Fibroblast of lung (primary cell): ENCODE measurements at regions not wholly inside any gene's neighbourhood (a gene's known extent, or its start where the extent isn't known, plus 50 kb on each side); places are given as distances from the start of the nearest gene placed in this dataset.
A peak's percentile ranks its signal among the peaks of the same experiment; 100 is the strongest.

ENCODE experiments used
- DNase-seq, 2 donors: peaks; one replicate each; pipeline versions ENCODE4 v3.0.0 to v3.0.0-alpha.2; 2010; ENCODE audit warnings: low read depth in 2 of 2
- H2AFZ ChIP-seq: 2 replicates; pipeline ENCODE4 v1.5.1; 2012; ENCODE audit warnings: low read length, control low read depth, inconsistent platforms
- H3K27ac ChIP-seq: 2 replicates; pipeline ENCODE4 v1.5.1; 2011; ENCODE audit warnings: low read length, control low read depth; ENCODE audit not compliant: insufficient read depth
- H3K27me3 ChIP-seq: 2 replicates; pipeline ENCODE4 v1.5.1; 2011; ENCODE audit warnings: mild to moderate bottlenecking, low read length; ENCODE audit not compliant: control insufficient read depth, insufficient read depth
- H3K36me3 ChIP-seq: 2 replicates; pipeline ENCODE4 v1.5.1; 2011; ENCODE audit warnings: low read length; ENCODE audit not compliant: control insufficient read depth, insufficient read depth
- H3K4me1 ChIP-seq: 2 replicates; pipeline ENCODE4 v1.5.1; 2011; ENCODE audit warnings: low read length; ENCODE audit not compliant: control insufficient read depth, insufficient read depth; ENCODE audit errors: extremely low read depth
- H3K4me2 ChIP-seq: 2 replicates; pipeline ENCODE4 v1.5.1; 2011; ENCODE audit warnings: low read length, control low read depth; ENCODE audit not compliant: insufficient read depth; ENCODE audit errors: extremely low read depth
- H3K4me3 ChIP-seq, 4 experiments: fragments of 200-600 bp in 1 of 4; sonication (generic) in 1 of 4; replicated peaks in 1 of 4; 2 replicates each; pipeline ENCODE4 v1.5.1; 2011 to 2016; ENCODE audit warnings: low read length in 4 of 4, low read depth in 3 of 4, mild to moderate bottlenecking in 3 of 4, control low read depth in 2 of 4, inconsistent platforms in 1 of 4, mixed read lengths in 1 of 4; ENCODE audit not compliant: insufficient read depth in 1 of 4; ENCODE audit errors: control extremely low read depth in 1 of 4
- H3K79me2 ChIP-seq: 2 replicates; pipeline ENCODE4 v1.5.1; 2012; ENCODE audit warnings: mild to moderate bottlenecking, low read length, inconsistent platforms; ENCODE audit not compliant: control insufficient read depth, insufficient read depth
- H3K9ac ChIP-seq: 2 replicates; pipeline ENCODE4 v1.5.1; 2011; ENCODE audit warnings: mild to moderate bottlenecking, low read length, control low read depth; ENCODE audit not compliant: insufficient read depth
- H3K9me3 ChIP-seq: 2 replicates; pipeline ENCODE4 v1.5.1; 2012; ENCODE audit warnings: low read depth, low read length; ENCODE audit not compliant: control insufficient read depth, insufficient read depth
- H4K20me1 ChIP-seq: 2 replicates; pipeline ENCODE4 v1.5.1; 2011; ENCODE audit warnings: low read length; ENCODE audit not compliant: control insufficient read depth, insufficient read depth; ENCODE audit errors: extremely low read depth
- EZH2 ChIP-seq: IDR thresholded peaks from 2 replicates; pipeline ENCODE4 v1.5.1; 2012; ENCODE audit warnings: low read length, control low read depth, mild to moderate bottlenecking; ENCODE audit errors: missing control alignments
- TF ChIP-seq, protein P1 (sequence below), 2 donors: IDR thresholded peaks in 1 of 2; conservative IDR thresholded peaks in 1 of 2; 1 replicate in 1 of 2; 2 replicates in 1 of 2; pipeline ENCODE4 v1.5.1; 2011 to 2012; ENCODE audit warnings: low read length in 2 of 2, control low read depth in 1 of 2, inconsistent platforms in 1 of 2, low read depth in 1 of 2, mild to moderate bottlenecking in 1 of 2

DNA sequence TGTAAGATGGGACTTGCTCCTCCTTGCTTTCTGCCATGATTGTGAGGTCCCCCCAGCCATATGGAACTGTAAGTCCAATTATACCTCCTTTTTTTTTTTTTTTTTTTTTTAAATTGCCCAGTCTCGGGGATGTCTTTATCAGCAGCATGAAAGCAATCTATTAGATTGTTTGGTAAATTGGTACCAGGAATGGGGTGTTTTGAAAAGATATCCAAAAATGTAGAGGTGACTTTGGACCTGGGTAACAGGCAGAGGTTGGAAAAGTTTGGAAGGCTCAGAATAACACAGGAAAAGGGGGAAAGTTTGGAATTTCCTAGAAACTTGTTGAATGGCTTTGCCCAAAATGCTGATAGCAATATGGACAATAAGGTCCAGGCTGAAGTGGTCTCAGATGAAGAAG is 545.8 kb upstream of the ALCAM start:
- H3K4me1 ChIP-seq: no peaks in the 10 kb centered on the region
- H3K9me3 ChIP-seq: no peaks in the 10 kb centered on the region

GRCh38 chr3:104825116-104825515 is 541.6 kb upstream of the ALCAM start:
- Histone ChIP-seq H3K9me3 (no peaks in the 10 kb centered on the region), H3K9ac (no peak overlapping the region), H3K4me3 (no peak overlapping the region), H3K36me3 (no peaks in the 10 kb centered on the region), H3K79me2 (no peaks in the 10 kb centered on the region), H4K20me1 (no peaks in the 10 kb centered on the region), H2AFZ (no peak overlapping the region), H3K4me2 (no peak overlapping the region), H3K27me3 (no peaks in the 10 kb centered on the region), H3K27ac (no peak overlapping the region), H3K4me1 (no peaks in the 10 kb centered on the region)
- TF ChIP-seq EZH2: no peak
- TF ChIP-seq, protein P1, sequence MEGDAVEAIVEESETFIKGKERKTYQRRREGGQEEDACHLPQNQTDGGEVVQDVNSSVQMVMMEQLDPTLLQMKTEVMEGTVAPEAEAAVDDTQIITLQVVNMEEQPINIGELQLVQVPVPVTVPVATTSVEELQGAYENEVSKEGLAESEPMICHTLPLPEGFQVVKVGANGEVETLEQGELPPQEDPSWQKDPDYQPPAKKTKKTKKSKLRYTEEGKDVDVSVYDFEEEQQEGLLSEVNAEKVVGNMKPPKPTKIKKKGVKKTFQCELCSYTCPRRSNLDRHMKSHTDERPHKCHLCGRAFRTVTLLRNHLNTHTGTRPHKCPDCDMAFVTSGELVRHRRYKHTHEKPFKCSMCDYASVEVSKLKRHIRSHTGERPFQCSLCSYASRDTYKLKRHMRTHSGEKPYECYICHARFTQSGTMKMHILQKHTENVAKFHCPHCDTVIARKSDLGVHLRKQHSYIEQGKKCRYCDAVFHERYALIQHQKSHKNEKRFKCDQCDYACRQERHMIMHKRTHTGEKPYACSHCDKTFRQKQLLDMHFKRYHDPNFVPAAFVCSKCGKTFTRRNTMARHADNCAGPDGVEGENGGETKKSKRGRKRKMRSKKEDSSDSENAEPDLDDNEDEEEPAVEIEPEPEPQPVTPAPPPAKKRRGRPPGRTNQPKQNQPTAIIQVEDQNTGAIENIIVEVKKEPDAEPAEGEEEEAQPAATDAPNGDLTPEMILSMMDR (conservative IDR thresholded peaks at IDR 0.05 in 1 of 2, IDR thresholded peaks at IDR 0.05 in 1 of 2; ENCODE audit: low read depth in 1 of 2, low read length in 2 of 2): no peak
- DNase-seq: peak; percentile 23 to 63

More for the DNA sequence above, 545.8 kb upstream of the ALCAM start:
- Histone ChIP-seq H3K4me2 (no peak overlapping the region), H2AFZ (no peak overlapping the region), H4K20me1 (no peaks in the 10 kb centered on the region), H3K79me2 (no peaks in the 10 kb centered on the region), H3K4me3 (no peak overlapping the region), H3K27me3 (no peaks in the 10 kb centered on the region), H3K27ac (no peak overlapping the region), H3K36me3 (no peaks in the 10 kb centered on the region), H3K9ac (no peak overlapping the region)
- TF ChIP-seq EZH2: no peak
- TF ChIP-seq, protein P1 (conservative IDR thresholded peaks at IDR 0.05 in 1 of 2, IDR thresholded peaks at IDR 0.05 in 1 of 2; ENCODE audit: low read depth in 1 of 2, low read length in 2 of 2): no peak
- DNase-seq: no peak

DNA sequence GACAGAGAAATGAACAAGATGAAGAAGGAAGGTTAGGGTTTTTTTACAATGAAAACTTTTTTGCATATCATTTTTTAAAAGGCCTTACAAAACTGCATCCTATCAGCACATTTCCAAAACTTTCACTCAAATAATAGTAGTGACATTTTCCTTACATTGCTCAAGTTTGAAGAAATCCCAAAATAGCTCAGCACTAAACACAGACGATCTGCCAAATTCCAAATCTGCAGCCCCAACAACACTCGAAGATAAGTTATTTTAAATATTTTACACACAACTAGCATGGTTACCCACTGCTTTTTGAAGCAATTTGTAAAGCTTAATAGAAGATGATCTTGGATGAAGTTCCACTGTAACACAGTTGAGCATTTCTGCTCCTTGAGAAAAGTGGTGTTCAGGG is 535.6 kb upstream of the ALCAM start:
- H3K27me3 ChIP-seq: no peaks in the 10 kb centered on the region
- no peaks in the 10 kb centered on the region for H3K4me1 ChIP-seq
- no peaks in the 10 kb centered on the region for H3K9me3 ChIP-seq
- H3K4me3 ChIP-seq: no peak overlapping the region
- TF ChIP-seq, protein P1 (conservative IDR thresholded peaks at IDR 0.05 in 1 of 2, IDR thresholded peaks at IDR 0.05 in 1 of 2; ENCODE audit: low read depth in 1 of 2, low read length in 2 of 2): no peak
- TF ChIP-seq EZH2: no peak
- no peaks in the 10 kb centered on the region for H3K79me2 ChIP-seq
- peak overlapping the region; percentile 51 for H2AFZ ChIP-seq
- H3K9ac ChIP-seq: no peak overlapping the region
- peak; percentile 20 to 34 for DNase-seq
- no peak overlapping the region for H3K27ac ChIP-seq
- peak overlapping the region; percentile 48 for H3K4me2 ChIP-seq
- H3K36me3 ChIP-seq: no peaks in the 10 kb centered on the region
- H4K20me1 ChIP-seq: no peaks in the 10 kb centered on the region
